ENCODE measurements at regions not wholly inside any gene's neighbourhood (a gene's known extent, or its start where the extent isn't known, plus 50 kb on each side); places are given as distances from the start of the nearest gene placed in this dataset.

GRCh38 chr13:44698066-44698465 is 121.9 kb upstream of the TSC22D1 start:
- Histone ChIP-seq H3K4me3 (no peak overlapping the region), H3K27ac (no peak overlapping the region), H3K36me3 (no peaks in the 10 kb centered on the region), H3K9me3 (no peaks in the 10 kb centered on the region), H3K4me1 (no peaks in the 10 kb centered on the region), H3K27me3 (replicated peaks in 1 of 7) (no peaks in the 10 kb centered on the region)
- DNase-seq: no peak
- TF ChIP-seq POLR2A (IDR thresholded peaks at IDR 0.05) (no peak), CTCF (IDR thresholded peaks at IDR 0.05 in 8 of 11, conservative IDR thresholded peaks at IDR 0.05 in 3 of 11) (no peak), POLR2AphosphoS5 (IDR thresholded peaks at IDR 0.05) (no peak)
- intact Hi-C loops (cut with DNase I; ENCODE audit: low total_unique reads): no loop called here
- 68 to 84% (median 83%) methylated on average over 7 of the region's 7 CpGs for WGBS, 5 donors

- Histone ChIP-seq H3K9me3 (no peaks in the 10 kb centered on the region), H3K4me1 (no peaks in the 10 kb centered on the region), H3K36me3 (no peaks in the 10 kb centered on the region), H3K4me3 (no peak overlapping the region), H3K27me3 (replicated peaks in 1 of 7) (no peaks in the 10 kb centered on the region), H3K27ac (no peak overlapping the region)
- intact Hi-C loops (cut with DNase I; ENCODE audit: low total_unique reads): no loop called here
- TF ChIP-seq POLR2AphosphoS5 (IDR thresholded peaks at IDR 0.05): no peak
- no peak for DNase-seq
- 40 to 65% (median 63%) methylated on average over 1 of the region's 1 CpG for WGBS, 5 donors
Measured at GRCh38 chr13:44697058-44697457, 120.9 kb upstream of the TSC22D1 start.

GRCh38 chr13:44695520-44695919 is 119.4 kb upstream of the TSC22D1 start:
- H3K4me3 ChIP-seq: no peak overlapping the region
- no peaks in the 10 kb centered on the region for H3K4me1 ChIP-seq
- H3K36me3 ChIP-seq: no peaks in the 10 kb centered on the region
- no peak overlapping the region for H3K27ac ChIP-seq
- H3K27me3 ChIP-seq (replicated peaks in 1 of 7): no peaks in the 10 kb centered on the region
- intact Hi-C loops (cut with DNase I; ENCODE audit: low total_unique reads): no loop called here
- 61 to 96% (median 77%) methylated on average over 2 of the region's 2 CpGs for WGBS, 5 donors
- no peak for TF ChIP-seq CTCF (IDR thresholded peaks at IDR 0.05 in 8 of 11, conservative IDR thresholded peaks at IDR 0.05 in 3 of 11)
- no peak for TF ChIP-seq POLR2AphosphoS5 (IDR thresholded peaks at IDR 0.05)
- no peak for TF ChIP-seq POLR2A (IDR thresholded peaks at IDR 0.05)
- H3K9me3 ChIP-seq: no peaks in the 10 kb centered on the region
- no peak for DNase-seq

GRCh38 chr13:44694842-44695241 is 118.7 kb upstream of the TSC22D1 start:
- no peaks in the 10 kb centered on the region for H3K27me3 ChIP-seq (replicated peaks in 1 of 7)
- H3K36me3 ChIP-seq: no peaks in the 10 kb centered on the region
- no peak for DNase-seq
- H3K4me1 ChIP-seq: no peaks in the 10 kb centered on the region
- H3K27ac ChIP-seq: no peak overlapping the region
- intact Hi-C loops (cut with DNase I; ENCODE audit: low total_unique reads): no loop called here
- TF ChIP-seq POLR2AphosphoS5 (IDR thresholded peaks at IDR 0.05) (no peak), CTCF (IDR thresholded peaks at IDR 0.05 in 8 of 11, conservative IDR thresholded peaks at IDR 0.05 in 3 of 11) (no peak), POLR2A (IDR thresholded peaks at IDR 0.05) (no peak)
- H3K4me3 ChIP-seq: no peak overlapping the region
- 86 to 95% (median 86%) methylated on average over 6 of the region's 6 CpGs for WGBS, 5 donors
- no peaks in the 10 kb centered on the region for H3K9me3 ChIP-seq

GRCh38 chr13:44694291-44694690 is 118.2 kb upstream of the TSC22D1 start:
- no peak for DNase-seq
- TF ChIP-seq POLR2AphosphoS5 (IDR thresholded peaks at IDR 0.05): no peak
- TF ChIP-seq POLR2A (IDR thresholded peaks at IDR 0.05): no peak
- TF ChIP-seq CTCF (IDR thresholded peaks at IDR 0.05 in 8 of 11, conservative IDR thresholded peaks at IDR 0.05 in 3 of 11): no peak
- Histone ChIP-seq H3K27ac (no peak overlapping the region), H3K4me1 (no peaks in the 10 kb centered on the region), H3K9me3 (no peaks in the 10 kb centered on the region), H3K27me3 (replicated peaks in 1 of 7) (no peaks in the 10 kb centered on the region), H3K4me3 (no peak overlapping the region), H3K36me3 (no peaks in the 10 kb centered on the region)
- intact Hi-C loops (cut with DNase I; ENCODE audit: low total_unique reads): no loop called here

Data from spleen (tissue), 11 donors.